ENCODE measurements at regions not wholly inside any gene's neighbourhood (a gene's known extent, or its start where the extent isn't known, plus 50 kb on each side); places are given as distances from the start of the nearest gene placed in this dataset.

DNA sequence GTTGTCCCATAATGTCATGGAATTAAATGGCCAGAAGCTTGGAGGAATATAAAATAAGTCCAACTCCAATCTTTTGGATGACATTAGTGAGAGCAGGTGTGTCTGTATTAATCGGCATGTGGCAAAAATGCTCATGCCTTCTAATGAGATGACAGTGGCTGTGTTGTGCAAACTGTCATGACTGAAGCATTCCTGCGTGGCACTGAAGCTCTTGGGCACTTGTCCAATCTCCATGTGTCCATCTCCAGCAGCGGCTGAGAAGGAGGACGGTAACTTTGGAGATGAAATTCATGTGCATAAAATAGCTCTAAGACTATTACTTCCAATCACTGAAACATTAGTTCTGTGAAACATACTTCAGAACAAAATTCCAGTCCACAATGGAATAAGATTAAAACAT, 697.5 kb upstream of the GRAMD2B start:
- TF ChIP-seq CTCF (IDR thresholded peaks at IDR 0.05) = no peak
- TF ChIP-seq POLR2A (IDR thresholded peaks at IDR 0.05) = no peak
